Neural cell (in vitro differentiated cells): ENCODE measurements at regions not wholly inside any gene's neighbourhood (a gene's known extent, or its start where the extent isn't known, plus 50 kb on each side); places are given as distances from the start of the nearest gene placed in this dataset.

Experiments used
- H2AFZ ChIP-seq: fragments of 200-600, 300-800 bp; sonication (generic), shearing (Covaris generic); 2 replicates; pipeline ENCODE4 v1.6.0; 2014; ENCODE audit warnings: low read depth, mild to moderate bottlenecking, antibody characterized with exemption, low read length, moderate library complexity
- H3F3A ChIP-seq: fragments of 200-600 bp; shearing (Covaris generic); 2 replicates; pipeline ENCODE4 v1.6.1; 2016; ENCODE audit warnings: mild to moderate bottlenecking, moderate library complexity, mixed read lengths, antibody characterized with exemption, low read length; ENCODE audit not compliant: insufficient read depth, poor library complexity, severe bottlenecking
- H3K27ac ChIP-seq: fragments of 200-600, 300-800 bp; sonication (generic), shearing (Covaris generic); 2 replicates; pipeline ENCODE4 v1.5.1; 2014; ENCODE audit warnings: mild to moderate bottlenecking, low read length, moderate library complexity
- H3K27me3 ChIP-seq: fragments of 300-800, 200-600 bp; sonication (generic), shearing (Covaris generic); 2 replicates; pipeline ENCODE4 v1.6.0; 2014; ENCODE audit warnings: mild to moderate bottlenecking, low read depth, low read length, moderate library complexity; ENCODE audit not compliant: insufficient read depth
- H3K36me3 ChIP-seq: fragments of 300-800, 200-600 bp; sonication (generic), shearing (Covaris generic); 2 replicates; pipeline ENCODE4 v1.5.1; 2014; ENCODE audit warnings: mild to moderate bottlenecking, antibody characterized with exemption, low read length, moderate library complexity; ENCODE audit not compliant: insufficient read depth
- H3K4me2 ChIP-seq: fragments of 300-800, 200-600 bp; sonication (generic), shearing (Covaris generic); 2 replicates; pipeline ENCODE4 v1.6.0; 2014; ENCODE audit warnings: mild to moderate bottlenecking, low read length
- H3K4me3 ChIP-seq: fragments of 300-800, 200-600 bp; sonication (generic), shearing (Covaris generic); 2 replicates; pipeline ENCODE4 v1.5.1; 2014; ENCODE audit warnings: mild to moderate bottlenecking, low read length, moderate library complexity
- H3K79me2 ChIP-seq: fragments of 200-600 bp; shearing (Covaris generic); replicated peaks from 2 replicates; pipeline ENCODE4 v1.6.0; 2014; ENCODE audit warnings: mild to moderate bottlenecking, low read length, moderate library complexity; ENCODE audit not compliant: insufficient read depth
- H3K9ac ChIP-seq: fragments of 300-800, 200-600 bp; sonication (generic), shearing (Covaris generic); 2 replicates; pipeline ENCODE4 v1.6.1; 2016; ENCODE audit warnings: mild to moderate bottlenecking, low read length, mixed read lengths
- H3K9me2 ChIP-seq: fragments of 200-600 bp; shearing (Covaris generic); 2 replicates; pipeline ENCODE4 v1.6.1; 2016; ENCODE audit warnings: mild to moderate bottlenecking, low read length, mixed read lengths; ENCODE audit not compliant: insufficient read depth
- H3K9me3 ChIP-seq: fragments of 200-600, 300-800 bp; sonication (generic), shearing (Covaris generic); 2 replicates; pipeline ENCODE4 v1.6.1; 2016; ENCODE audit warnings: mild to moderate bottlenecking, mixed run types, low read length, moderate library complexity, mixed read lengths
- H4K20me1 ChIP-seq: fragments of 200-600 bp; shearing (Covaris generic); 2 replicates; pipeline ENCODE4 v1.6.1; 2016; ENCODE audit warnings: mild to moderate bottlenecking, mixed run types; ENCODE audit not compliant: insufficient read depth
- EP300 ChIP-seq: fragments of 450-650 bp; conservative IDR thresholded peaks from 2 replicates; pipeline ENCODE4 v1.6.1; 2014; ENCODE audit warnings: antibody characterized with exemption, mild to moderate bottlenecking, moderate library complexity; ENCODE audit not compliant: poor library complexity, severe bottlenecking
- EZH2 ChIP-seq: fragments of 200-600, 300-800 bp; shearing (Covaris generic), sonication (generic); IDR thresholded peaks from 2 replicates; pipeline ENCODE4 v1.6.1; 2014; ENCODE audit warnings: antibody characterized with exemption, low read length, borderline replicate concordance, mild to moderate bottlenecking; ENCODE audit not compliant: insufficient read depth, poor library complexity, severe bottlenecking
- MXI1 ChIP-seq: fragments of 450-650 bp; conservative IDR thresholded peaks from 2 replicates; pipeline ENCODE4 v1.6.1; 2014; ENCODE audit warnings: antibody characterized with exemption, mild to moderate bottlenecking; ENCODE audit not compliant: poor library complexity, severe bottlenecking
- POLR2AphosphoS5 ChIP-seq: IDR thresholded peaks from 2 replicates; pipeline ENCODE4 v1.6.1; 2012
- RAD21 ChIP-seq: fragments of 450-650 bp; conservative IDR thresholded peaks from 2 replicates; pipeline ENCODE4 v1.6.1; 2014; ENCODE audit warnings: antibody characterized with exemption, mild to moderate bottlenecking, moderate library complexity
- REST ChIP-seq: IDR thresholded peaks from 2 replicates; pipeline ENCODE4 v1.6.1; 2012; ENCODE audit warnings: borderline replicate concordance
- SMC3 ChIP-seq: fragments of 450-650 bp; conservative IDR thresholded peaks from 2 replicates; pipeline ENCODE4 v1.6.1; 2014; ENCODE audit warnings: antibody characterized with exemption, mild to moderate bottlenecking, moderate library complexity; ENCODE audit not compliant: poor library complexity
- TAF1 ChIP-seq: IDR thresholded peaks from 2 replicates; pipeline ENCODE4 v1.6.1; 2012; ENCODE audit warnings: low read depth
- TF ChIP-seq, protein P1 (sequence below): fragments of 450-650 bp; IDR thresholded peaks from 2 replicates; pipeline ENCODE4 v1.5.1; 2014; ENCODE audit warnings: antibody characterized with exemption, mild to moderate bottlenecking, moderate library complexity; ENCODE audit not compliant: poor library complexity, severe bottlenecking

DNA sequence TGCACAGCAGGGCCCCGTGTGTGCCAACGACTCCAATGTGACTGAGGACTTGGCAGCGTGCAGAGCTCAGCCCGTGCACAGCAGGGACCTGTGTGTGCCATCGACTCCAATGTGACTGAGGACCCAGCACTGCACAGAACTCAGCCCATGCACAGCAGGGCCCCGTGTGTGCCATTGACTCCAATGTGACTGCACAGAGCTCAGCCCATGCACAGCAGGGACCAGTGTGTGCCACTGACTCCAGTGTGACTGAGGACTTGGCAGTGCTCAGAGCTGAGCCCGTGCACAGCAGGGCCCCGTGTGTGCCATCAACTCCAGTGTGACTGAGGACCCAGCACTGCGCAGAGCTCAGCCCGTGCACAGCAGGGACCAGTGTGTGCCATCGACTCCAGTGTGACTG, 347.8 kb upstream of the B3GAT1 start:
- no peaks in the 10 kb centered on the region for H3K27me3 ChIP-seq
- no peaks in the 10 kb centered on the region for H3F3A ChIP-seq
- no peak overlapping the region for H3K27ac ChIP-seq
- no peaks in the 10 kb centered on the region for H3K36me3 ChIP-seq
- H3K9ac ChIP-seq, result no peak overlapping the region
- no peaks in the 10 kb centered on the region for H4K20me1 ChIP-seq
- no peak overlapping the region for H3K4me3 ChIP-seq
- no peaks in the 10 kb centered on the region for H3K9me2 ChIP-seq
- H3K9me3 ChIP-seq, result no peaks in the 10 kb centered on the region
- H3K4me2 ChIP-seq, result no peak overlapping the region
- TF ChIP-seq MXI1 (no peak), POLR2AphosphoS5 (no peak), REST (no peak), RAD21 (no peak), TAF1 (no peak)
- TF ChIP-seq, protein P1, sequence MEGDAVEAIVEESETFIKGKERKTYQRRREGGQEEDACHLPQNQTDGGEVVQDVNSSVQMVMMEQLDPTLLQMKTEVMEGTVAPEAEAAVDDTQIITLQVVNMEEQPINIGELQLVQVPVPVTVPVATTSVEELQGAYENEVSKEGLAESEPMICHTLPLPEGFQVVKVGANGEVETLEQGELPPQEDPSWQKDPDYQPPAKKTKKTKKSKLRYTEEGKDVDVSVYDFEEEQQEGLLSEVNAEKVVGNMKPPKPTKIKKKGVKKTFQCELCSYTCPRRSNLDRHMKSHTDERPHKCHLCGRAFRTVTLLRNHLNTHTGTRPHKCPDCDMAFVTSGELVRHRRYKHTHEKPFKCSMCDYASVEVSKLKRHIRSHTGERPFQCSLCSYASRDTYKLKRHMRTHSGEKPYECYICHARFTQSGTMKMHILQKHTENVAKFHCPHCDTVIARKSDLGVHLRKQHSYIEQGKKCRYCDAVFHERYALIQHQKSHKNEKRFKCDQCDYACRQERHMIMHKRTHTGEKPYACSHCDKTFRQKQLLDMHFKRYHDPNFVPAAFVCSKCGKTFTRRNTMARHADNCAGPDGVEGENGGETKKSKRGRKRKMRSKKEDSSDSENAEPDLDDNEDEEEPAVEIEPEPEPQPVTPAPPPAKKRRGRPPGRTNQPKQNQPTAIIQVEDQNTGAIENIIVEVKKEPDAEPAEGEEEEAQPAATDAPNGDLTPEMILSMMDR, result no peak
- H3K79me2 ChIP-seq, result no peaks in the 10 kb centered on the region
- no peak overlapping the region for H2AFZ ChIP-seq

- TF ChIP-seq POLR2AphosphoS5 (no peak), RAD21 (no peak), EZH2 (no peak), TAF1 (no peak), MXI1 (no peak)
- no peaks in the 10 kb centered on the region for H3K9me3 ChIP-seq
- no peak overlapping the region for H3K4me2 ChIP-seq
These were observed 347.2 kb upstream of the B3GAT1 start for GRCh38 chr11:134759274-134759673.

GRCh38 chr11:134758342-134758931, 346.4 kb upstream of the B3GAT1 start:
- H3K9ac ChIP-seq, result no peak overlapping the region
- H3K4me2 ChIP-seq, result no peak overlapping the region
- no peak overlapping the region for H3K27ac ChIP-seq
- no peak overlapping the region for H3K4me3 ChIP-seq
- TF ChIP-seq, protein P1, result no peak
- no peak for TF ChIP-seq EZH2
- TF ChIP-seq MXI1, result no peak
- TF ChIP-seq REST, result no peak
- no peak for TF ChIP-seq POLR2AphosphoS5
- no peak for TF ChIP-seq TAF1
- TF ChIP-seq SMC3, result no peak
- TF ChIP-seq EP300, result no peak
- no peak for TF ChIP-seq RAD21
- H3K9me2 ChIP-seq, result no peaks in the 10 kb centered on the region
- no peaks in the 10 kb centered on the region for H4K20me1 ChIP-seq
- H3K9me3 ChIP-seq, result no peaks in the 10 kb centered on the region
- no peak overlapping the region for H2AFZ ChIP-seq
- no peaks in the 10 kb centered on the region for H3K27me3 ChIP-seq
- no peaks in the 10 kb centered on the region for H3F3A ChIP-seq
- no peaks in the 10 kb centered on the region for H3K36me3 ChIP-seq
- no peaks in the 10 kb centered on the region for H3K79me2 ChIP-seq

More at GRCh38 chr11:134759274-134759673, 347.2 kb upstream of the B3GAT1 start:
- Histone ChIP-seq H3K27ac (no peak overlapping the region), H2AFZ (no peak overlapping the region), H3K9ac (no peak overlapping the region), H3K27me3 (no peaks in the 10 kb centered on the region), H3F3A (no peaks in the 10 kb centered on the region), H3K36me3 (no peaks in the 10 kb centered on the region), H3K9me2 (no peaks in the 10 kb centered on the region), H3K79me2 (no peaks in the 10 kb centered on the region), H3K4me3 (no peak overlapping the region), H4K20me1 (no peaks in the 10 kb centered on the region)
